Ishikawa (cell line): ENCODE measurements at regions not wholly inside any gene's neighbourhood (a gene's known extent, or its start where the extent isn't known, plus 50 kb on each side); places are given as distances from the start of the nearest gene placed in this dataset.

ENCODE experiments used
- CREB1 ChIP-seq: IDR thresholded peaks from 2 replicates; pipeline ENCODE4 v1.6.1; 2012; ENCODE audit warnings: low read depth
- EGR1 ChIP-seq: IDR thresholded peaks from 2 replicates; pipeline ENCODE4 v1.6.1; 2012
- EP300 ChIP-seq: IDR thresholded peaks from 2 replicates; pipeline ENCODE4 v1.6.1; 2012; ENCODE audit warnings: borderline replicate concordance
- RAD21 ChIP-seq: IDR thresholded peaks from 2 replicates; pipeline ENCODE4 v1.6.1; 2012; ENCODE audit warnings: low read depth
- TAF1 ChIP-seq: IDR thresholded peaks from 2 replicates; pipeline ENCODE4 v1.6.1; 2012; ENCODE audit warnings: low read depth, mild to moderate bottlenecking
- TEAD4 ChIP-seq: IDR thresholded peaks from 2 replicates; pipeline ENCODE4 v1.6.1; 2012
- YY1 ChIP-seq: IDR thresholded peaks from 2 replicates; pipeline ENCODE4 v1.6.1; 2012; ENCODE audit warnings: low read depth
- TF ChIP-seq, protein P1 (sequence below): IDR thresholded peaks from 2 replicates; pipeline ENCODE4 v1.6.1; 2012

- no peak for TF ChIP-seq TAF1
- TF ChIP-seq YY1: no peak
- TF ChIP-seq CREB1: no peak
- no peak for TF ChIP-seq EP300
- TF ChIP-seq, protein P1, sequence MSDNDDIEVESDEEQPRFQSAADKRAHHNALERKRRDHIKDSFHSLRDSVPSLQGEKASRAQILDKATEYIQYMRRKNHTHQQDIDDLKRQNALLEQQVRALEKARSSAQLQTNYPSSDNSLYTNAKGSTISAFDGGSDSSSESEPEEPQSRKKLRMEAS: no peak
- TF ChIP-seq TEAD4: no peak
- TF ChIP-seq EGR1: no peak
- TF ChIP-seq RAD21: no peak
Observed at GRCh38 chr1:199843861-199844260, 183.6 kb upstream of the NR5A2 start.
